GM19467 (cell line): ENCODE measurements at regions not wholly inside any gene's neighbourhood (a gene's known extent, or its start where the extent isn't known, plus 50 kb on each side); places are given as distances from the start of the nearest gene placed in this dataset.

ENCODE experiments used
- ATAC-seq: cut with Tn5 transposase; IDR thresholded peaks from one replicate; pipeline ENCODE4 v1.9.1; 2021; ENCODE audit warnings: mild to moderate bottlenecking, moderate library complexity; ENCODE audit not compliant: unreplicated experiment

- no peak for ATAC-seq
Measured at GRCh38 chr3:162171970-162172369, 675.4 kb downstream of the OTOL1 start.

- no peak for ATAC-seq
Measured at GRCh38 chr3:162175145-162175544, 678.5 kb downstream of the OTOL1 start.

- no peak for ATAC-seq
Measured at GRCh38 chr3:162175878-162176277, 679.3 kb downstream of the OTOL1 start.

GRCh38 chr3:162183440-162183839 is 686.8 kb downstream of the OTOL1 start:
- no peak for ATAC-seq

- ATAC-seq: no peak
Measured at GRCh38 chr3:162192340-162193029, 695.9 kb downstream of the OTOL1 start.

GRCh38 chr3:162193148-162194095 is 696.8 kb downstream of the OTOL1 start:
- no peak for ATAC-seq

- no peak for ATAC-seq
Measured at GRCh38 chr3:162195147-162195546, 698.5 kb downstream of the OTOL1 start.

GRCh38 chr3:162196964-162197363 is 700.4 kb downstream of the OTOL1 start:
- no peak for ATAC-seq

GRCh38 chr3:162200836-162201235 is 704.2 kb downstream of the OTOL1 start:
- no peak for ATAC-seq

GRCh38 chr3:162206648-162207047 is 710.0 kb downstream of the OTOL1 start:
- ATAC-seq: no peak

- no peak for ATAC-seq
Measured at GRCh38 chr3:162211470-162211869, 714.9 kb downstream of the OTOL1 start.

- ATAC-seq: no peak
Measured at GRCh38 chr3:162213196-162213595, 716.6 kb downstream of the OTOL1 start.

- no peak for ATAC-seq
Measured at GRCh38 chr3:162213956-162214355, 717.3 kb downstream of the OTOL1 start.

GRCh38 chr3:162217647-162218046 is 721.0 kb downstream of the OTOL1 start:
- ATAC-seq: no peak

- ATAC-seq: no peak
Measured at GRCh38 chr3:162218479-162218878, 721.9 kb downstream of the OTOL1 start.

GRCh38 chr3:162224746-162225145 is 728.1 kb downstream of the OTOL1 start:
- ATAC-seq: no peak

- no peak for ATAC-seq
Measured at GRCh38 chr3:162236949-162237348, 740.3 kb downstream of the OTOL1 start.

GRCh38 chr3:162250782-162251181 is 754.2 kb downstream of the OTOL1 start:
- ATAC-seq: no peak

GRCh38 chr3:162262129-162262528 is 765.5 kb downstream of the OTOL1 start:
- no peak for ATAC-seq

GRCh38 chr3:162263596-162263995 is 767.0 kb downstream of the OTOL1 start:
- ATAC-seq: no peak

GRCh38 chr3:162269636-162270458 is 773.2 kb downstream of the OTOL1 start:
- no peak for ATAC-seq
